MCF 10A (cell line): ENCODE measurements at regions not wholly inside any gene's neighbourhood (a gene's known extent, or its start where the extent isn't known, plus 50 kb on each side); places are given as distances from the start of the nearest gene placed in this dataset.

ENCODE experiments used
- BruUV-seq: library from RNA; stranded (reverse); fragments of 400-500 nt; replicated peaks from 2 replicates; lab custom pipeline; 2021; lab: Mats Ljungman, UMichigan
- CTCF ChIA-PET: fragments of 300-600 bp; sonication (Branson Sonifier 250); formaldehyde crosslinking; extraction: SDS; loops from one replicate; lab custom pipeline; 2021; ENCODE audit warnings: antibody characterized with exemption, inconsistent platforms; lab: Yijun Ruan, JAX
- POLR2A ChIA-PET: fragments of 300-600, 350-650 bp; sonication (Branson Sonifier 250); formaldehyde crosslinking; extraction: SDS; loops from one replicate; lab custom pipeline; 2020; ENCODE audit warnings: antibody characterized with exemption, inconsistent platforms; lab: Yijun Ruan, JAX
- DNase-seq: peaks from one replicate; pipeline ENCODE4 v3.0.0-alpha.2; 2018; ENCODE audit not compliant: unreplicated experiment
- H3K27ac Mint-ChIP-seq: one replicate; pipeline ENCODE4 v1.8.0; 2022; ENCODE audit warnings: mild to moderate bottlenecking, low read depth, mixed read lengths; ENCODE audit not compliant: unreplicated experiment
- H3K27me3 Mint-ChIP-seq: one replicate; pipeline ENCODE4 v1.8.0; 2022; ENCODE audit warnings: mixed read lengths; ENCODE audit not compliant: insufficient read depth, unreplicated experiment
- H3K36me3 Mint-ChIP-seq: one replicate; pipeline ENCODE4 v1.8.0; 2022; ENCODE audit warnings: mild to moderate bottlenecking, moderate library complexity, mixed read lengths; ENCODE audit not compliant: insufficient read depth, unreplicated experiment
- H3K4me1 Mint-ChIP-seq: one replicate; pipeline ENCODE4 v1.8.0; 2022; ENCODE audit warnings: mixed read lengths; ENCODE audit not compliant: insufficient read depth, unreplicated experiment
- H3K4me3 Mint-ChIP-seq: one replicate; pipeline ENCODE4 v1.8.0; 2022; ENCODE audit warnings: mild to moderate bottlenecking, moderate library complexity, mixed read lengths; ENCODE audit not compliant: unreplicated experiment
- H3K9me3 Mint-ChIP-seq: one replicate; pipeline ENCODE4 v1.8.0; 2022; ENCODE audit warnings: mixed read lengths; ENCODE audit not compliant: unreplicated experiment
- CTCF ChIP-seq: fragments of 200-600 bp; IDR thresholded peaks from one replicate; pipeline ENCODE4 v1.8.0; 2022; ENCODE audit warnings: antibody characterized with exemption, mild to moderate bottlenecking; ENCODE audit not compliant: unreplicated experiment
- intact Hi-C: fragments of 100-400 bp; cut with micrococcal nuclease; formaldehyde crosslinking; loops from 2 replicates; pipeline ENCODE4 v1.14.1; 2022

DNA sequence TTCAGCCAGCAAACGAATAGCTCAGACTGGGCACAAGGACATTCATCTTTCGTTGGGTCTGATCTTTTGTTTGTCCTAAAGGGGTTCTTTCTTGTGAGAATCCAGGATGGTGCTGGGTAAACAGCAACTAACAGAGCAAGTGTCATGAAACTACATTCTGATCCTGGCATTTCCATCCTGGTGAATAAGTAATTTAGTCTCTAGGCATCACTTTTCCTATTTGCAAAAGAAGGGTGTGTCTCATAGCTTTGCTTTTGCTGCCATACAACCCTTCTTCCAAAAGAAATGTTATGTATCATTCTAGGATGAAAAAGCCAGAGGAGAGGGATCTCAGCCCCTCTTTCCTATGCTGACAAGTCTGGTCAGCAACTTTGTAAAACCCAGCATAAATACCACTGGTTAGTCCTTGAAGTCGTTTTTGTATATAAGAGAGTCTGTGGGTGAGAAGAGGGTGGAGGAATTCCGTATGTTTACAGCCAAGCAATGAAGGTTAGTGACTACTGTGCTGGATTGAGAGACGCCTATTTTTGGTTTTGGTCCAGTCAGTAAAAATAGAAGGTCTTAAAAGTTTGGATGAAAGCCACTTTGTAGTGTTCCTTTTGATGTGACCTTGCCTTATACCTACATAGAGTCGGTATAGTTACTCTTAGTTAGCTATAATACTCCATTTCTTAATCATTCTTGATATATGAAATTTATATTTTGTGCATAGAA is 88.4 kb upstream of the SLC25A13 start:
- no TSS peak for BruUV-seq
- intact Hi-C loops: no loop called here
- Mint-ChIP-seq H3K9me3 (no peaks in the 10 kb centered on the region), H3K36me3 (no peaks in the 10 kb centered on the region), H3K4me1 (no peaks in the 10 kb centered on the region), H3K27me3 (no peaks in the 10 kb centered on the region), H3K27ac (no peak overlapping the region), H3K4me3 (no peak overlapping the region)
- ChIA-PET CTCF (interaction anchor here (0.9 kb wide), 2 partner anchors 11 to 13 kb away, joined by 3 read pairs; no protein-coding TSS in a partner anchor), POLR2A (interaction anchor here (1.4 to 1.6 kb wide), 2 partner anchors 21 to 617 kb away, joined by 4 read pairs; no protein-coding TSS in a partner anchor)
- DNase-seq: no peak
- no peak for TF ChIP-seq CTCF

DNA sequence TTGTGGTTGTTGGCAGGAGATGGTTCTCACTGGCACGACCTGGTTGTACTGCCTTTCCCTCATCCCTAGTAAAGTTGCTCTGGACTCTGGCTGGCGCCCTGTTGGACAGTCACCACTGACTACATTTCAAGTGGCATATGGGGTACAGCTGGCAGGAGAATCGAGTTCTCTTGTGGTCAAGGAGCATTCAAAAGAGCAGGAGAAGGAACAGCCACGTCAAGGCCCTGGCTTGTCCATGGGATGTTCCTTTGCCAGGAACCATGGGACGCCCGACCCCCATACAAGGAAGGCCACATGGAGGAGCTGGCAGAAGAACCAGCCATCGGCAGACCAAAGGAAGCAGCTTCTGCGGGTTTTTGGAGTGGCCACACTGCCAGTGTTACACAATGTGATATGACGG is 87.0 kb upstream of the SLC25A13 start:
- POLR2A ChIA-PET: no interaction called here
- no peak for DNase-seq

DNA sequence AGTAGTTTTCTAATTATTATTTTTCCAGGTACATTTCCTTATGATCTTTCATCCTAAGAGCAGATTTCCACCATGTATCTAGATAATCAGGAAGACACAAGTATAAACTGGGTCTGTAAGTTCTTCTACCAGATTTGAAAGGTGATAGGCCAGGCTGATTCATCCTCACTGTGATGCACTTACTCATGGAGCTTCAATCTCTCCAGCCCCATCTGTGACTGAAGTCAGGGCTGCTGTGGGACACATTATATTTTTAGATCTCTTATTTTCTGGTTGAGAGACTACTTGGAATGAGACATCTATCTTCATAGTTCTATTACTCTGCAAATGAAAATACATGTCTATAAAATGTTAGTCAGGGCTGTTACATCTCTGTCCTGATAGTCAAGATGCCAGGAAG is 85.5 kb upstream of the SLC25A13 start:
- H3K9me3 Mint-ChIP-seq: no peaks in the 10 kb centered on the region
- BruUV-seq: no TSS peak
- no peak for DNase-seq
- H3K4me1 Mint-ChIP-seq: no peaks in the 10 kb centered on the region
- no peak overlapping the region for H3K27ac Mint-ChIP-seq
- H3K4me3 Mint-ChIP-seq: no peak overlapping the region
- CTCF ChIA-PET: interaction anchor here (0.5 to 0.6 kb wide), 2 partner anchors 1036 to 1981 kb away, joined by 4 read pairs; no protein-coding TSS in a partner anchor
- intact Hi-C loops: no loop called here
- no peak for TF ChIP-seq CTCF
- no peaks in the 10 kb centered on the region for H3K27me3 Mint-ChIP-seq
- H3K36me3 Mint-ChIP-seq: no peaks in the 10 kb centered on the region
- POLR2A ChIA-PET: no interaction called here

More for the DNA sequence above, 87.0 kb upstream of the SLC25A13 start:
- no peaks in the 10 kb centered on the region for H3K36me3 Mint-ChIP-seq
- no peak for TF ChIP-seq CTCF
- no peak overlapping the region for H3K4me3 Mint-ChIP-seq
- no peak overlapping the region for H3K27ac Mint-ChIP-seq
- intact Hi-C loops: no loop called here
- no peaks in the 10 kb centered on the region for H3K9me3 Mint-ChIP-seq
- BruUV-seq: no TSS peak
- H3K27me3 Mint-ChIP-seq: no peaks in the 10 kb centered on the region
- CTCF ChIA-PET: interaction anchor here (0.6 kb wide), 1 partner anchor 81 kb away, joined by 3 read pairs; no protein-coding TSS in a partner anchor
- H3K4me1 Mint-ChIP-seq: no peaks in the 10 kb centered on the region

GRCh38 chr7:96402913-96403312 is 81.0 kb upstream of the SLC25A13 start:
- H3K27me3 Mint-ChIP-seq: no peaks in the 10 kb centered on the region
- no peak for DNase-seq
- H3K4me3 Mint-ChIP-seq: no peak overlapping the region
- no TSS peak for BruUV-seq
- intact Hi-C loops: no loop called here
- POLR2A ChIA-PET: no interaction called here
- no peak for TF ChIP-seq CTCF
- H3K9me3 Mint-ChIP-seq: no peaks in the 10 kb centered on the region
- no peaks in the 10 kb centered on the region for H3K36me3 Mint-ChIP-seq
- CTCF ChIA-PET: no interaction called here
- H3K4me1 Mint-ChIP-seq: no peaks in the 10 kb centered on the region
- no peak overlapping the region for H3K27ac Mint-ChIP-seq
